HUES6 (cell line): ENCODE measurements at regions not wholly inside any gene's neighbourhood (a gene's known extent, or its start where the extent isn't known, plus 50 kb on each side); places are given as distances from the start of the nearest gene placed in this dataset.
"Not testable (repeated sequence)": the region's sequence is repeated elsewhere in the genome, so short reads cannot be mapped to it uniquely, and the experiment has no call there.

Experiments
- H3K27ac ChIP-seq: 2 replicates; pipeline ENCODE4 v1.7.0; 2013; ENCODE audit warnings: low read depth, mild to moderate bottlenecking, low read length, inconsistent platforms
- H3K27me3 ChIP-seq: 2 replicates; pipeline ENCODE4 v1.6.1; 2013; ENCODE audit warnings: low read length; ENCODE audit not compliant: control insufficient read depth, insufficient read depth
- H3K36me3 ChIP-seq: 2 replicates; pipeline ENCODE4 v1.6.1; 2013; ENCODE audit warnings: low read length; ENCODE audit not compliant: control insufficient read depth, insufficient read depth
- H3K4me1 ChIP-seq: 2 replicates; pipeline ENCODE4 v1.6.1; 2013; ENCODE audit warnings: low read length; ENCODE audit not compliant: control insufficient read depth, insufficient read depth
- H3K4me3 ChIP-seq: 2 replicates; pipeline ENCODE4 v1.5.1; 2013; ENCODE audit warnings: low read depth, low read length
- H3K9ac ChIP-seq: one replicate; pipeline ENCODE4 v1.6.1; 2013; ENCODE audit warnings: mild to moderate bottlenecking, low read length
- H3K9me3 ChIP-seq: 2 replicates; pipeline ENCODE4 v1.6.1; 2013; ENCODE audit warnings: low read depth, low read length; ENCODE audit not compliant: control insufficient read depth, insufficient read depth

GRCh38 chr13:81078048-81078447, 737.1 kb upstream of the SPRY2 start:
- no peaks in the 10 kb centered on the region for H3K4me1 ChIP-seq
- H3K9me3 ChIP-seq = 0 out of 2 replicates have a peak, but pooled peaks cover 6% of the 10 kb centered on the region
- H3K27me3 ChIP-seq = no peaks in the 10 kb centered on the region
- H3K27ac ChIP-seq = no peak overlapping the region
- H3K36me3 ChIP-seq = no peaks in the 10 kb centered on the region
- no peak overlapping the region for H3K4me3 ChIP-seq
- H3K9ac ChIP-seq = no peak overlapping the region

DNA sequence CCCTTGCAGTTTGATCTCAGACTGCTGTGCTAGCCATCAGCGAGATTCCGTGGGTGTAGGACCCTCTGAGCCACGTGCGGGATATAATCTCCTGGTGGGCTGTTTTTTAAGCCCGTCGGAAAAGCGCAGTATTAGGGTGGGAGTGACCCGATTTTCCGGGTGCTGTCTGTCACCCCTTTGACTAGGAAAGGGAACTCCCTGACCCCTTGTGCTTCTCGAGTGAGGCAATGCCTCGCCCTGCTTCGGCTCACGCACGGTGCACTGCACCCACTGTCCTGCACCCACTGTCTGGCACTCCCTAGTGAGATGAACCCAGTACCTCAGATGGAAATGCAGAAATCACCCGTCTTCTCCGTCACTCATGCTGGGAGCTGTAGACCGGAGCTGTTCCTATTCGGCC, 728.9 kb upstream of the SPRY2 start:
- H3K36me3 ChIP-seq, H3K4me3 ChIP-seq, H3K27ac ChIP-seq, H3K27me3 ChIP-seq, H3K9me3 ChIP-seq, H3K9ac ChIP-seq, H3K4me1 ChIP-seq: not testable (repeated sequence)

- Histone ChIP-seq H3K27ac (no peak overlapping the region), H3K36me3 (no peaks in the 10 kb centered on the region), H3K27me3 (no peaks in the 10 kb centered on the region), H3K4me1 (peaks cover 5% of the 10 kb centered on the region; the same call in 1 of the 2 replicates), H3K9me3 (no peaks in the 10 kb centered on the region), H3K4me3 (no peak overlapping the region), H3K9ac (no peak overlapping the region)
Observed at GRCh38 chr13:81058916-81059290, 718.0 kb upstream of the SPRY2 start.

GRCh38 chr13:81058211-81058915, 717.4 kb upstream of the SPRY2 start:
- Histone ChIP-seq H3K27ac (no peak overlapping the region), H3K9me3 (no peaks in the 10 kb centered on the region), H3K9ac (no peak overlapping the region), H3K27me3 (no peaks in the 10 kb centered on the region), H3K4me1 (peaks cover 5% of the 10 kb centered on the region; the same call in 1 of the 2 replicates), H3K4me3 (no peak overlapping the region), H3K36me3 (no peaks in the 10 kb centered on the region)

GRCh38 chr13:81051873-81052272, 710.9 kb upstream of the SPRY2 start:
- no peaks in the 10 kb centered on the region for H3K36me3 ChIP-seq
- no peak overlapping the region for H3K4me3 ChIP-seq
- H3K27me3 ChIP-seq = no peaks in the 10 kb centered on the region
- H3K9me3 ChIP-seq = no peaks in the 10 kb centered on the region
- H3K4me1 ChIP-seq = no peaks in the 10 kb centered on the region
- H3K9ac ChIP-seq = no peak overlapping the region
- H3K27ac ChIP-seq = no peak overlapping the region

DNA sequence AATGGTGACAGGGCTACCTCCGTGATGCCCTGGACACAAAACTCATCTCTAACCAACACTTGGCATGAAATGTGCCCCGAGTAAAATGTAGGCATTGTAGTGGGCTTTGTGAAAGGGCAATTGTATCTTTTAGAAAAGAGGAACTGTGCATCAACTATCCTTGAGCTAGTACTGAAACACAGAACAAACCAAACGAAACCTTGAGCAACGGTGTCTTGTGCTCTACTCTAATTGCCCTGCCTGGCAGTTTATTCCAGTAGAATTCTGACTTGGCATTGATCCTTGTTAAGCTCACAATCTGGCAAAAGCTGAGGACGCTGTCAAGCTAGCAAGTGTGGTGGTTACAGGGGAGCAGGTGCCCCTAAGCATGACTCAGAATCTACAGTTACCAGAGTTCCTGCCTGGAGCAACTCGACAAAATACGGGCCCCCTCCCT, 707.1 kb upstream of the SPRY2 start:
- no peaks in the 10 kb centered on the region for H3K4me1 ChIP-seq
- H3K9ac ChIP-seq = no peak overlapping the region
- H3K27ac ChIP-seq = no peak overlapping the region

GRCh38 chr13:81041761-81042160, 700.8 kb upstream of the SPRY2 start:
- no peaks in the 10 kb centered on the region for H3K4me1 ChIP-seq
- no peaks in the 10 kb centered on the region; the same call in 1 of the 2 replicates for H3K9me3 ChIP-seq
- H3K4me3 ChIP-seq = no peak overlapping the region
- H3K36me3 ChIP-seq = no peaks in the 10 kb centered on the region
- no peak overlapping the region for H3K27ac ChIP-seq
- no peaks in the 10 kb centered on the region for H3K27me3 ChIP-seq
- no peak overlapping the region for H3K9ac ChIP-seq

More for the DNA sequence above, 707.1 kb upstream of the SPRY2 start:
- no peaks in the 10 kb centered on the region for H3K27me3 ChIP-seq
- H3K36me3 ChIP-seq = no peaks in the 10 kb centered on the region
- H3K4me3 ChIP-seq = no peak overlapping the region
- H3K9me3 ChIP-seq = no peaks in the 10 kb centered on the region

DNA sequence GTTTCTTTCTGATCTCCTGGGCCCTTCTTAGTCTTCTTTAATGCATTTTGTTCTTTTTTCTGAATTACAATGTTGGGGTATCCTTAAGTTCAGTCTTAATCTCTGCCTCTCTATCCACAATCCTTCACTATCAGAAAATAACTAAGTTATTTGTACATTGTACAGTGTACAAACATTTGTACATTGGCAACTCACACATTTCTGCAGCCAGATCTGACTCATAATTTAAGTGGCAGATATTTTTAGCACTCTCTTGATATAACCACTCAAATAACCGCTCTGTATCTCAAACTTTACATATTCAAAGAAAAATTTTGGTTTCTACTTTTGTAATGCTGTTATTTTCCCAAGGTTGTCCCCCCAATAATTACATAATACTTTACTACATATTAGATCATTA, 691.1 kb upstream of the SPRY2 start:
- Histone ChIP-seq H3K4me3 (no peak overlapping the region), H3K9ac (no peak overlapping the region), H3K27me3 (no peaks in the 10 kb centered on the region), H3K4me1 (no peaks in the 10 kb centered on the region), H3K36me3 (no peaks in the 10 kb centered on the region), H3K9me3 (no peaks in the 10 kb centered on the region), H3K27ac (no peak overlapping the region)

DNA sequence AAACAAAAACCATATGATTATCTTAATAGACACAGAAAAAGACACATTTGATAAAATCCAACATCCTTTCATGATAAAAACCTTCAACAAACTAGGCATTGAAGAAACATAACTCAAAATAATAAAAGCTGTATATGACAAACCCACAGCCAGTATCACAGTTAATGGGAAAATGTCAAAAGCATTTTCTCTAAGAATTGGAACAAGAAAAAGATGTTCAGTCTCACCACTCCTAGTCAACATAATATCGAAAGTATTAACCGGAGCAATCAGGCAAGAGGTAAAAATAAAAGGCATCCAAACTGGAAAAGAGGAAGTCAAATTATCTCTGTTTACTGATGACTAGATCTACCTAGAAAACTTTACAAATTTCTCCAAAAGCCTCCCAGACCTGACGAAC, 684.2 kb upstream of the SPRY2 start:
- H3K4me1 ChIP-seq = no peaks in the 10 kb centered on the region

DNA sequence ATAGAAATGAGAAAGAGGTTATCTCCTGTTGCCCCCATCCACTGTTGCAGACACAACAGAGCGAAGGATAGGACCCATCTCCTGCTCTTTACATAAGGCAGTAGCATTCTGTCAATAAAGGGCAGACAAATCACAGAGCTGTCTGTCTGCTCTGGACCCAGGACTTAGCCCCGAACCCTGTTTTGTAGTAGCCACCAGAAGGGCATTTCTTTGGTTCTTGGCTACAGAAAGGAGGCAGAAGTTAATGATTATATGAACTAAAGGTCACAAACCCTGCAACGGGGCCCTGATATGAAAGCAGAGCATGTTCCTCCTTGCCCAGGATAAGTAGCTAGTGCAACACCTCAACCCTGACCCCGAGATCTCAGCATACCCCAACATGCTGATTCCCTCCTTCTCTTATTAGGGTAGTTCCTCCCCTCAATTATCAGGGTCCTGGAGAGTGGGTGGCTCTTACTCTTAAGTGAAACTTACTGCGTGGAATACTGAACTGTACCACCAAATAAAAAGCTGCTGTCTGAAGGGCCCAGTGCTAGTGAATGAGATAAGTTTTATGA, 680.4 kb upstream of the SPRY2 start:
- H3K4me3 ChIP-seq = no peak overlapping the region
- peaks cover 3% of the 10 kb centered on the region; the same call in 1 of the 2 replicates for H3K9me3 ChIP-seq
- H3K27ac ChIP-seq = no peak overlapping the region
- H3K27me3 ChIP-seq = no peaks in the 10 kb centered on the region
- no peak overlapping the region for H3K9ac ChIP-seq
- H3K36me3 ChIP-seq = no peaks in the 10 kb centered on the region
- H3K4me1 ChIP-seq = no peaks in the 10 kb centered on the region

More for the DNA sequence above, 684.2 kb upstream of the SPRY2 start:
- H3K4me3 ChIP-seq = no peak overlapping the region
- H3K27me3 ChIP-seq = no peaks in the 10 kb centered on the region
- H3K9ac ChIP-seq = no peak overlapping the region
- no peak overlapping the region for H3K27ac ChIP-seq
- H3K36me3 ChIP-seq = no peaks in the 10 kb centered on the region
- peaks cover 8% of the 10 kb centered on the region; the same call in 1 of the 2 replicates for H3K9me3 ChIP-seq

DNA sequence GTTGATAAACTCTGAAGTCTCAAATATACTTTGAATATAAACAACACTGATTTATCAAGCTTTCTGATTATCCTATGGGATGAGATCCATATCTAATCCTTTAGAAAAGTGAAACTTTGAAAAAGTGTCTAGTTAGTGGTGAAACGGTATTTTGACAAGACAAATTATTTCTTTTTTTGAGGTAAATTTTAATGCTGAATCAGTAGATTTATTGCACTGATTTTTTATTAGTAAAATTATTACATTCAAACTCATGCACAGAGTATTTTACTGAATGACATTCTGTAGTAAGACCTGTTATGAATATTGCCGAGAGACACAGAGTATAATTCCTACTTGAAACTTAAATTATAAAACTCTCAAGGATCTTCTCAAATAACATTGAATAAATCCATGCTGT, 679.1 kb upstream of the SPRY2 start:
- Histone ChIP-seq H3K9ac (no peak overlapping the region), H3K27me3 (no peaks in the 10 kb centered on the region), H3K4me1 (no peaks in the 10 kb centered on the region)

More for the DNA sequence above, 679.1 kb upstream of the SPRY2 start:
- Histone ChIP-seq H3K27ac (no peak overlapping the region), H3K4me3 (no peak overlapping the region), H3K9me3 (0 out of 2 replicates have a peak, but pooled peaks cover 3% of the 10 kb centered on the region), H3K36me3 (no peaks in the 10 kb centered on the region)
